CD4-positive, alpha-beta T cell treated with Interleukin-17A for 1 hour (primary cell): ENCODE measurements at regions not wholly inside any gene's neighbourhood (a gene's known extent, or its start where the extent isn't known, plus 50 kb on each side); places are given as distances from the start of the nearest gene placed in this dataset.
"Not testable (repeated sequence)": the region's sequence is repeated elsewhere in the genome, so short reads cannot be mapped to it uniquely, and the experiment has no call there.

Experiments
- DNase-seq: peaks from one replicate; pipeline ENCODE4 v3.0.0-alpha.2; 2020

GRCh38 chr2:67717692-67718091, 320.6 kb downstream of the ETAA1 start:
- DNase-seq = no peak

GRCh38 chr2:67719351-67719750, 322.2 kb downstream of the ETAA1 start:
- no peak for DNase-seq

GRCh38 chr2:67721516-67721915, 324.4 kb downstream of the ETAA1 start:
- DNase-seq = no peak

- DNase-seq = no peak
Observed at GRCh38 chr2:67724261-67724660, 327.1 kb downstream of the ETAA1 start.

- no peak for DNase-seq
Observed at GRCh38 chr2:67725731-67726130, 328.6 kb downstream of the ETAA1 start.

- no peak for DNase-seq
Observed at GRCh38 chr2:67726416-67726815, 329.3 kb downstream of the ETAA1 start.

GRCh38 chr2:67727131-67727530, 330.0 kb downstream of the ETAA1 start:
- no peak for DNase-seq

- no peak for DNase-seq
Observed at GRCh38 chr2:67727623-67728022, 330.5 kb downstream of the ETAA1 start.

- DNase-seq = no peak
Observed at GRCh38 chr2:67729474-67729873, 332.3 kb downstream of the ETAA1 start.

- DNase-seq = no peak
Observed at GRCh38 chr2:67733517-67733916, 329.3 kb downstream of the C1D start.

- DNase-seq = no peak
Observed at GRCh38 chr2:67752199-67752598, 310.6 kb downstream of the C1D start.

- no peak for DNase-seq
Observed at GRCh38 chr2:67752969-67753368, 309.8 kb downstream of the C1D start.

- DNase-seq = no peak
Observed at GRCh38 chr2:67755156-67755882, 307.5 kb downstream of the C1D start.

- no peak for DNase-seq
Observed at GRCh38 chr2:67760995-67761394, 301.8 kb downstream of the C1D start.

GRCh38 chr2:67771380-67771779, 291.4 kb downstream of the C1D start:
- DNase-seq = no peak

- DNase-seq = no peak
Observed at GRCh38 chr2:67772216-67773170, 290.3 kb downstream of the C1D start.

- DNase-seq = no peak
Observed at GRCh38 chr2:67773851-67774250, 289.0 kb downstream of the C1D start.

- DNase-seq = no peak
Observed at GRCh38 chr2:67776276-67776675, 286.5 kb downstream of the C1D start.

GRCh38 chr2:67777010-67777409, 285.8 kb downstream of the C1D start:
- DNase-seq = no peak

- no peak for DNase-seq
Observed at GRCh38 chr2:67777836-67778429, 284.9 kb downstream of the C1D start.

GRCh38 chr2:67780841-67781240, 282.0 kb downstream of the C1D start:
- DNase-seq = not testable (repeated sequence)

- DNase-seq = no peak
Observed at GRCh38 chr2:67782443-67782842, 280.4 kb downstream of the C1D start.

GRCh38 chr2:67783026-67783425, 279.8 kb downstream of the C1D start:
- DNase-seq = no peak

- DNase-seq = no peak
Observed at GRCh38 chr2:67790622-67791021, 272.2 kb downstream of the C1D start.
